Nucleus accumbens (tissue), 56 donors: ENCODE measurements at regions not wholly inside any gene's neighbourhood (a gene's known extent, or its start where the extent isn't known, plus 50 kb on each side); places are given as distances from the start of the nearest gene placed in this dataset.
"Not testable (repeated sequence)": the region's sequence is repeated elsewhere in the genome, so short reads cannot be mapped to it uniquely, and the experiment has no call there.

Experiments used
- DNase-seq, 56 donors: peaks; one replicate each; lab custom pipeline; 2025; lab: John Stamatoyannopoulos, UW

DNA sequence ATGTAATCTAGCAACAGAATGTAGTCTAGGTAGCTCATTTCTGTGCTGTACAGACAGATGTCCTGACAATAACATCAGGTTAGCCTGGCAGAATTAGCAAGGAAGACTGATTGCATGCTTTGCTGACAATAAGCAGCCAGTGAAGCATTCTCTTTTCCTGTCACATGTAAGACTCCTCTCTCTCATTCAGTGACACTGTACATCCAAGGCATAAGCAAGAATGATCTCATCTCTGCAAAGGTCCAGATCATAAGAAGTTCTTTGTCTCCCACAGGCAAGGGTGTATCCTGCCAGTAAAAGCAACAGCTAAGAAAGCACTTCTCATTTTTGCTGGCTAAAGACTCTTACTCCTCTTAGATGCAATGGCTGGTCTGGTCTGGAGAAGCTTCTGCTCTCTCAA, 861.8 kb downstream of the TAF11L14 start:
- DNase-seq: no peak

DNA sequence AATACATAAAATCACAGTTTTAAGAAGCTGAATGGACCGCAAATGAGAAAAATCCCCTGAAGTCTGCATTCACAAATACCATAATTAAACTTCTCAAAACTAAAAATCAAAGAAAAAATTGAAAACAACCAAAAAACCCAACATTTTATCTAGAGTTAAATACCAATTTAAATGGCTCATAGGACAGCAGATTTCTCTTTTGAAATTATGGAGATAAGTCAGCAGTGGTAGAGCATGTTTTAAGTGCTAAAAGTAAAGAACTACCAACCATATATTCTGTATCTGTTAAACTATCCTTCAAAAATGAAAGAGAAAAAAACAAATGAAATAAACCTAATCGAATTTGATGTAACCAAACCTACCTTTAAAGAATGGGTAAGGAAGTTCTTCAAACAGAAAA, 862.8 kb downstream of the TAF11L14 start:
- no peak for DNase-seq

DNA sequence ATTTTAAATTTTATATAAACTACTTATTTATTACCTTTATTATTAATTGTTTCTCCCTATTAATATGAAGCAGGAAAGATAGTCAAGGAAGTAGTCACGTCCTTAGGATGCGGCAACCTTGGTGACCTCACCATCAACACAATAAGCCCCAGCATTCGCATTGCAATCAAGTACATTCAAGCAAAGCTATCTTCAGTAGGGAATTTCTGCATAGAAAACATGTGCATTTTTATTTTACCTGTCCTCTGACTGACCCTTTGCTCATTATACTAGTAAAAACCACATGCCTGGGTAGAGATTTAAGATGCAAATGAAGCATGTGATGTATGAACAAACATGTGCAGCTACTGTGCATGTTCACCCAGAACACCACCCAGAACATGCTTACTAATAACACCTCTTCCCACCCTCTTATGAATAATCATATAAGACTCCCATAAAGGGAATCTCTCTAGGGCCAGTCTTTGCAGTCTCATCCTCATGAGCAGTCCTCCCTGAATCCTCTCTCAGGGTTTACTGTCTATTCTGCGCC, 869.6 kb downstream of the TAF11L14 start:
- DNase-seq: no peak

DNA sequence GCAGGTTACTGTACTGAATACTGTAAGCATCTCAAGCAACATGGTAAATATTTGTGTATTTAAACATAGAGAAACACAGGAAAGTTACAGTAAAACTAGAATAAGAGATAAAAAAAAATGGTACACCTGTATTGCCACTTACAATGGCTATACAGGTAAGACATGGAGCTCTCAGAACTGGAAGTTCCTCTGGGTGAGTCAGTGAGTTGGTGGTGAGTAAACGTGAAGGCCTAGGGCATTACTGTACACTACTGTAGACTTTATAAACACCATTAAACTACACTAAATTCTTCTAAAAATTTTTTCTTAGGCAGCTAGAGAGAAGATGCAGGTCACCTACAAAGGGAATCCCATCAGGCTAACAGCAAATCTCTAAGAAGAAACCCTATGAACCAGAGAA, 872.9 kb downstream of the TAF11L14 start:
- no peak for DNase-seq

DNA sequence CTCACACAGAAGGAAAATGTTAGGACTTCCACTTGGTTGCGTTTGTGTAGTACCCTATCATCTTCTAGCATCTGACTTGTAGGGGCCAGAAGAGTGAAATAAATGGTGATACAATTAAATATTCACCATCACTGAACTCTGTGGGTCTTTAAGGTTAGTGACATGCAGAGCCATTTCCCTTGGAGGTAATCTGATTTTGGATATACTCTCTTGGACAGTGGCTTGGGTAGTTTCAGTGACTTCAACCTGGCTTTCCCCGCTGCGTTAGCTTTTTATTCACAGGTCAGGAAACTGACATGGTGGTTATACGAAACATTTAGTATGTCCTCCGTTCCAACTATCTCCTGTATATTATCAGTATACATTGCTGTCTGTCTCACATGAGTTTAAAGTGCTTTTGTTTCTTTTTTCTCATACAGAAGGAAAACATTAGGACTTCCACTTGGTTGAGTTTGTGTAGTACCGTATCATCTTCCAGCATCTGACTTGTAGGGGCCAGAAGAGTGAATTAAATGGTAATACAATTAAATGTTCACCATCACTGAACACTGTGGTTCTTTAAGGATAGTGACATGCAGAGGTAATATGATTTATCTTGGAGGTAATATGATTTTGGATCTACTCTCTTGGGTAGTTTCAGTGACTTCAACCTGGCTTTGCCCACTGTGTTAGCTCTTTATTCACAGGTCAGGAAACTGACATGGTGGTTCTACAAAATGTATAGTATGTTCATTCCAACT, 883.6 kb downstream of the TAF11L14 start:
- no peak for DNase-seq

- no peak for DNase-seq
Measured at GRCh38 chr5:18523380-18523779, 889.1 kb downstream of the TAF11L14 start.

GRCh38 chr5:18526792-18527405, 892.6 kb downstream of the TAF11L14 start:
- no peak for DNase-seq

GRCh38 chr5:18533137-18533536, 898.9 kb downstream of the TAF11L14 start:
- no peak for DNase-seq

DNA sequence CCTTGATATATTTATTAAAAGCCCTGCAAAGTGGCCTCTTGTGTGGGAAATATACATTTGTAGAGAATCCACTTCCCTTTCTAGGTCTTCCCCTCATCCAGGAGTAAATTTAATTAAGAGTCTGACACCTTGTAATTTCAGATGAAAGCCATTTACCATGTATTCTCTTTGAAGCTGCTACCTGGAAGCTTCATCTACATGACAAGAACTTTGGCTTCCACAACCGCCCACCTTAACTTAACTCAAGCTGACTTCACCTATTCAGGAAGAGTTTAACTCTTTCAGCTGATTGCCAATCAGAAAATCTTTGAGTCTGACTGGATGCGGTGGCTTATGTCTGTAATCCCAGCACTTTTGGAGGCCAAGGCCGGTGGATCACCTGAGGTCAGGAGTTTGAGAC, 899.9 kb downstream of the TAF11L14 start:
- no peak for DNase-seq

DNA sequence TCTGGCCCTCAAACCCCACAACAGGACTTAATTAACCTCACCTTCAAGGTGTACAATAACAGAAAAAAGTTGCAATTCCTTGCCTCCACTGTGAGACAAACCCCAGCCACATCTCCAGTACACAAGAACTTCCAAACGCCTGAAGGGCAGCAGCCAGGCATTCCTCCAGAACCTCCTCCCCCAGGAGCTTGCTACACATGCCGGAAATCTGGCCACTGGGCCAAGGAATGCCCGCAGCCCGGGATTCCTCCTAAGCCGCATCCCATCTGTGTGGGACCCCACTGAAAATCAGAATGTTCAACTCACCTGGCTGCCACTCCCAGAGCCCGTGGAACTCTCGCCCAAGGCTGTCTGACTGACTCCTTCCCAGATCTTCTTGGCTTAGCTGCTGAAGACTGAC, 901.5 kb downstream of the TAF11L14 start:
- not testable (repeated sequence) for DNase-seq

GRCh38 chr5:18544421-18544820, 910.2 kb downstream of the TAF11L14 start:
- DNase-seq: no peak

DNA sequence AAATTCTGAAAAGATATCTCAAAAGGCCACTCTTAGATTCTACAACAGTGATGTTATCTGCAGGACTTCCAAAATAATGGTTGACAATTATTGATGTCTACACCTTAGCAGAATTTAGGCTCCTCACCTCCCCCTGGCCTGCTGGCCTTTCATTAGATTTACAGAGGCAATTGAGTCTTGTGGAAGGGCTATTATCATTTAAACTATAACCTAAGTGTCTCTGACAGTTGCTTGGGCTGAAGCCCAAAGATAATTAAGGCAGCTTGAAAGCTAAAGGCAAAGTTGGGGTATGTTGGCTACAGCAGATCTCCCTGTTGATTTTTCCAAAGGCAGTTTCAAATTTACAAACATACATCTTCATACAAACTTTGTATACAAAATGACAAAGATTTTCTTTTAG, 912.3 kb downstream of the TAF11L14 start:
- DNase-seq: no peak

DNA sequence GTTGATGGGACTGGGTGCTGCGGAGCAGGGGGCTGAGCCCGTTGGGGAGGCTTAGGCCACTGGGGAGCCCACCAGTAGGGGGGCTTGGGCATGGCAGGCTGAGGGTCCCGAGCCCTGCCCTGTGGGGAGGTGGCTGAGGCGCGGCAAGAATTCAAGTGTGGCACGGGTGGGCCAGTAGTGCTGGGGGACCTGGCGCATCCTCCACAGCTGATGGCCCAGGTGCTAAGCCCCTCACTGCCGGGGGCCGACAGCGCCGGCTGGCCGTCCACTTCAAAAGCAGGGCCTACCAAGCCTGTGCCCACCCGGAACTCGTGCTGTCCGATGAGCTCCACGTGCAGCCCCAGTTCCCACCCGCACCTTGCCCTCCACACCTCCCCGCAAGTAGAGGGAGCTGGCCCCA, 917.5 kb downstream of the TAF11L14 start:
- DNase-seq: no peak

GRCh38 chr5:18553269-18553668, 919.0 kb downstream of the TAF11L14 start:
- no peak for DNase-seq

- DNase-seq: no peak
Measured at GRCh38 chr5:18560602-18561001, 926.3 kb downstream of the TAF11L14 start.

GRCh38 chr5:18563853-18564252, 929.6 kb downstream of the TAF11L14 start:
- DNase-seq: no peak

- DNase-seq: no peak
Measured at GRCh38 chr5:18566671-18567070, 932.4 kb downstream of the TAF11L14 start.

DNA sequence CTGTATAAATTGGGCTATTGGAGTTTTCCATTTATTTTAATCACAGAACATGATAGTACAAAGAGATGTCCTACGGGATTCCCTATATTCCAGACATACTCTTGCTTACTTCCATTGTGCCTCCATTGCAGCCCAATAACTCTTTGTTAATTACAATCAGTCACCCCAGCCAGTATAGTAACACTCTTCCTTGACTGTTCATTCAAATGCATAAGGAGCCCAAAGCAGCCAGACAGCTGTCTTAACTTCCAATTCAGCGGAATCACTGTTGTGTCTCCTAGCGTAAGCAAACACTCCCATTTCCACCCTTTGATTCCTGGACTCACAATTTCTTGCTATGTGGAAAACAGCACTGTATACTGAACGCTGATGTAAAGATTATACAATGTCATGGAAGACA, 942.3 kb downstream of the TAF11L14 start:
- no peak for DNase-seq

DNA sequence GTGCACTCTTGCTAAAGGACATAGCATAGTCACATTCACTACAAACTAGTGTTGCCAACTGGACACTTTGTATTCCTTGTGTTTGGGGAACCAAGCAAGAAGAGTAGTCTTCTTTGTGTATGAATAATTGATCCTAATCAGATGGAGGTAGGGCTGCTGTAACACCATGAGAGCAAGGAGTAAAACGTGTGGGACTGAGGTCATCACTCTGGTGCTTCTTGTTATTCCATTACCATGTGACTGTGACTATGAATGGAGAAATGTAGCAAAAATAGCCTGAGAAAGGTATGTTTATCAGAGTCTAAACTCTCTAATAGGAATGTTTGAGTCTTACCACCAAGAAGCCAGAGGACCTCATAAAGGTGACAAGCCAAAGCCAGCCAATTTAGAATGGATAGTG, 966.9 kb downstream of the TAF11L14 start:
- DNase-seq: no peak

DNA sequence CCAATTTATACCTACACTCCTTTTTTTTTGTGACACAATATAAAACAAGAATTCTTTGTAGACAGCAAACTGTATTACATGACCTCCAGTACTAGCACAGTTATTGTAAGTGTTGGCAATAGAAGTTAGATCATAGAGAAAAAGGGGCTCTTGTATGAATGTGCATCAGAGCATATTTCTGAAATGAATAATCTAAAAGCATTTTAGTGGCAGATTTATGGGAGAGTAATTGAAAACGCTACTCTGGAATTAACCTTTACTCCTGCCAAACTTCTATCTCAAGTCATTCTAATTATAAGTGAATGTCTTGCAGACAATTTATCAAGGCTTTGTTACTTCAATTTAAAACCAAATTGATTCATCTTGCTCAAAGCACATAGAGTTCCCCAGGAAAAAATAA, 968.1 kb downstream of the TAF11L14 start:
- no peak for DNase-seq

DNA sequence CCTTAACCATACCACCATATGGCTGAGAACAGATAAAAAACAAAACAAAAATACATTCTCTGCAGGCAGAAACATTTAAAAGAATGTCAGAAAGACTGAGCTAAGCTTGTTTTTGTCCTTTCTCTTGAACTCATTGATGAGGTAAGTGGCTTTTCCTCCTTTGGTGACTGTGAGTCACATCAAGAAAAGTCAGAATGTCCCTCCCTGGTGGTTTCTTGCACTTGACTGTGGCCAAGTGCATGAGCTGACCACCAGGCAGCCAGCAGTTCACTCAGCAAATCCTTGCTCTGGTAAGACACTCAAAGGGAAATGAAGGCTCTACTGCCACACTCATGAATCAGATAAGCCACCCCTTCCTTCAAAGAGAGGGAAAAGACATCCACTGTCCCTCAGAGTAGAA, 970.9 kb downstream of the TAF11L14 start:
- no peak for DNase-seq

DNA sequence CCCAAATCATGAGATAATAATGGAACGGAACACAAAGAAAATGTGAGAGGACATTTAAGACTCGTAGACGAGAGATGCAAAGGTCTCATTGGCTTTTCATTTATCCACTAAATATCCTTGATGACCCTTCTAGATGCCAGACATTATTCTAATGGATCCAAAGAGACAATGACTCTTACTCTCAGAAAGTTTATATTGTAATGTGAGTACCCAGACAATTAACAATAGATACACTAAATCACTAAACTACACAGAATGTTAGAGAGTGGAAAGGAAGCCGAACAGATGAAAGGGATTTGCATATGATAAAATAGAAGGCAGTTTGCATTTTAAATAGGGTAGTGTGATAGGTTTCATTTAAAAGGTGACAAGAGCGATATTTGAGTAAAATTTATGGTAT, 973.3 kb downstream of the TAF11L14 start:
- DNase-seq: no peak
